ENCODE measurements at regions not wholly inside any gene's neighbourhood (a gene's known extent, or its start where the extent isn't known, plus 50 kb on each side); places are given as distances from the start of the nearest gene placed in this dataset.

GRCh38 chr17:34201225-34201624 lies 53.9 kb upstream of the CCL2 start:
- no peak for TF ChIP-seq ATF3 (IDR thresholded peaks at IDR 0.05)
- no peak for TF ChIP-seq CTCF (IDR thresholded peaks at IDR 0.05; ENCODE audit: low read depth, low read length, missing input control)
- no peak for TF ChIP-seq RXRA (IDR thresholded peaks at IDR 0.05)
- no peak for TF ChIP-seq TAF1 (conservative IDR thresholded peaks at IDR 0.05)
- TF ChIP-seq RAD21 (IDR thresholded peaks at IDR 0.05) = no peak
- TF ChIP-seq MAX (IDR thresholded peaks at IDR 0.05) = no peak

All from liver (tissue), 3 donors.